ENCODE measurements at regions not wholly inside any gene's neighbourhood (a gene's known extent, or its start where the extent isn't known, plus 50 kb on each side); places are given as distances from the start of the nearest gene placed in this dataset.

DNA sequence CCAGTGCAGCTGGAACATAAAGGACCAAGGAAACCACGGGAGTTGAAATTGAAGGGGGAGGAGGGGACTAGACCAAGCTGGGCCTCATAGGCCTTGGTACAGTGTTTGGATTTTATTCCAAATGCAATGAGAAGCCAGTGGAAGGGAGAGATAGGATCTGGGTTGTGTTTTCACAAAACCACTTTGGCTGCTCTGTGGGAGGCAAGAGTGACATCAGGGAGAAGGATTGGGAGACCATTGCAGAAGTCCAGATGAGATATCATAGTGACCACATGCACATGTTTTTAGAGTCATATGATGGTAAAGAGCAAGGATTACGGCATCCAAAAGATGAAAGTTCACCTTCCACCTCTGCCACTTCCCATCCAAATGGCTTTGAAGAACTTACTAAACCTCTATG, 210.2 kb downstream of the PAX3 start:
- Histone ChIP-seq H3K9me3 (ENCODE audit: insufficient read depth, low read length) (no peaks in the 10 kb centered on the region), H3K4me1 (ENCODE audit: insufficient read depth, insufficient read length) (no peaks in the 10 kb centered on the region), H3K4me3 (ENCODE audit: insufficient read length, low read depth) (no peak overlapping the region), H3K36me3 (ENCODE audit: insufficient read depth, insufficient read length, low read length) (no peaks in the 10 kb centered on the region), H3K9ac (ENCODE audit: insufficient read length, low read depth) (no peak overlapping the region), H3K27me3 (ENCODE audit: insufficient read depth, insufficient read length) (no peaks in the 10 kb centered on the region)
- no peak for DNase-seq (ENCODE audit: low read depth, low spot score)
- TF ChIP-seq SUZ12 (IDR thresholded peaks at IDR 0.05; ENCODE audit: extremely low read depth, insufficient read depth, insufficient read length): no peak
- no peak for TF ChIP-seq ZNF274 (IDR thresholded peaks at IDR 0.05; ENCODE audit: low read depth, low read length)

DNA sequence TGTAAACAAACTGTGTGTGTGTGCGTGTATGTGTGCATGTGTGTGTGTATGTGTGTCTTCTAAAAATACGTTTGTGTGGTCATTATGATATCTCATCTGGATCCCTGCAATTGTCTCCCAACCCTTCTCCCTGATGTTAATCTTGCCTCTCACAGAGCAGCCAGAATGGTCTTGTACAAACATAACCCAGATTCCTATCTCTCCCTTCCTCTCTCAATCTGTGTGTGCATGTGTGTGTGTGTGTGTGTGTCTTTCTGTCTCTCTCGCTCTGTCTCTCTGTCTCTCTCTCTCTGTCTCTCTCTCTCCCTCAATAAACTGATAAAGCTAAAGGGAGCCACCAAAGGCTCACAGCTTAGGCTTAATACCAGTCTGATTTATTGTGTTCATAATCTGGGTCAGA, 210.8 kb downstream of the PAX3 start:
- no peaks in the 10 kb centered on the region for H3K27me3 ChIP-seq (ENCODE audit: insufficient read depth, insufficient read length)
- no peaks in the 10 kb centered on the region for H3K4me1 ChIP-seq (ENCODE audit: insufficient read depth, insufficient read length)
- H3K9me3 ChIP-seq (ENCODE audit: insufficient read depth, low read length): no peaks in the 10 kb centered on the region
- H3K4me3 ChIP-seq (ENCODE audit: insufficient read length, low read depth): no peak overlapping the region
- H3K9ac ChIP-seq (ENCODE audit: insufficient read length, low read depth): no peak overlapping the region
- TF ChIP-seq SUZ12 (IDR thresholded peaks at IDR 0.05; ENCODE audit: extremely low read depth, insufficient read depth, insufficient read length) (no peak), ZNF274 (IDR thresholded peaks at IDR 0.05; ENCODE audit: low read depth, low read length) (no peak), YY1 (IDR thresholded peaks at IDR 0.05; ENCODE audit: insufficient read depth, insufficient read length) (no peak)
- no peaks in the 10 kb centered on the region for H3K36me3 ChIP-seq (ENCODE audit: insufficient read depth, insufficient read length, low read length)
- no peak for DNase-seq (ENCODE audit: low read depth, low spot score)

- no peaks in the 10 kb centered on the region for H3K27me3 ChIP-seq (ENCODE audit: insufficient read depth, insufficient read length)
- H3K9ac ChIP-seq (ENCODE audit: insufficient read length, low read depth): no peak overlapping the region
- H3K4me3 ChIP-seq (ENCODE audit: insufficient read length, low read depth): no peak overlapping the region
- H3K4me1 ChIP-seq (ENCODE audit: insufficient read depth, insufficient read length): no peaks in the 10 kb centered on the region
- H3K36me3 ChIP-seq (ENCODE audit: insufficient read depth, insufficient read length, low read length): no peaks in the 10 kb centered on the region
- TF ChIP-seq YY1 (IDR thresholded peaks at IDR 0.05; ENCODE audit: insufficient read depth, insufficient read length): no peak
- no peak for TF ChIP-seq ZNF274 (IDR thresholded peaks at IDR 0.05; ENCODE audit: low read depth, low read length)
- no peak for TF ChIP-seq SUZ12 (IDR thresholded peaks at IDR 0.05; ENCODE audit: extremely low read depth, insufficient read depth, insufficient read length)
- no peaks in the 10 kb centered on the region for H3K9me3 ChIP-seq (ENCODE audit: insufficient read depth, low read length)
- DNase-seq (ENCODE audit: low read depth, low spot score): no peak
Observed at GRCh38 chr2:222082201-222082600, 216.6 kb downstream of the PAX3 start.

DNA sequence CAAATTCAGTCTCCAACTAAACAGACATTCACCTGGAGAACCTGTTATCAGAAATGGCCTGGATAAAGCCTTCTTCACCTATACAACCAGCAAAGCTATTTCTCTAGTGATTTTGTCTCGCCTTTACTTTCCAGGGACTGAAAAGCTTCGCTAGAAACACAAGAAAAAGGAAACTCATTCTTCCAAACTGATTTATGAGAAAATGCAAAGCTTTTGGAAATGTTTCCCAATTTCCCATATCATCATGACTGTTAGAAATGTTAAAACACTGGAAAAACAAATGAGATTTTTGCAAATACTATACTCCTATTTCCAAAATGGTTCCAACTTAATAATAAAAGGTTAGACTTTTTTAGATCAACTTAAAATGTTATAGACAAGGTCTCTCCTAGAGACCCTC, 218.7 kb downstream of the PAX3 start:
- Histone ChIP-seq H3K4me3 (ENCODE audit: insufficient read length, low read depth) (no peak overlapping the region), H3K4me1 (ENCODE audit: insufficient read depth, insufficient read length) (no peaks in the 10 kb centered on the region), H3K9ac (ENCODE audit: insufficient read length, low read depth) (no peak overlapping the region), H3K27me3 (ENCODE audit: insufficient read depth, insufficient read length) (no peaks in the 10 kb centered on the region), H3K9me3 (ENCODE audit: insufficient read depth, low read length) (peaks cover 12% of the 10 kb centered on the region), H3K36me3 (ENCODE audit: insufficient read depth, insufficient read length, low read length) (no peaks in the 10 kb centered on the region)
- no peak for TF ChIP-seq YY1 (IDR thresholded peaks at IDR 0.05; ENCODE audit: insufficient read depth, insufficient read length)
- TF ChIP-seq SUZ12 (IDR thresholded peaks at IDR 0.05; ENCODE audit: extremely low read depth, insufficient read depth, insufficient read length): no peak
- TF ChIP-seq ZNF274 (IDR thresholded peaks at IDR 0.05; ENCODE audit: low read depth, low read length): no peak
- no peak for DNase-seq (ENCODE audit: low read depth, low spot score)

DNA sequence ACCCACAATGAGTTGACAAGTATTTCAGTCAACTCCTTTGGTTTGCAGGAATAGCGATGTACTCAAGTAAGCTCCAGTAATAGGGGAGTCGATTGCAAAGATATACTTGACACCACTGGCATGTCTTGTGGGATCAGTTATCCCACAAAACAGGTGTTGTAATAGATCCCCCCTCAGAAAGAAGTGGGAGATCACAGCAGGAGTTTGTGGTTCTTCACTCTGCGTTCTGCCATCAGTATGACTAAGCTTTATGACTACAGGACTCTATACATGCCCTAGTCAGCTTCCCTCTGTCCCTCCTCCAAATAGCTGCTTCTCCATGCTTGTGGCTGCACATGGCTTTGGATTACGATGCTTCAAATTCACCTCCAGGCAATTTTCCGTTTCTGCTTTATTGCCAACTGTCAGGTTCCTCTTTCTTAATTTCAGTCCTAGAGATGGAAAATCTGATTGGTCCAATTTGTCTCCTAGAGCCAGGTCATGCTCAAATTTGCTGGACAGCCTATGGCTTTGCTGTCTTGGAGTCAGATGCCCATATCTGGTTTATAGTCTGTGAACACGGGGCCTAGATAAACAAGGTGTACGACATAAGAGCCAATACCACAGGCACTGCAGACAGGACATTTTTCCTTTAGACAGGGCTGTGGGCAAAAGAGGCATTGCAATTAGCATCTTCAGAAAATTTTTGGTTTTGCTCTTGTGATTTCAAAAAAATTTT, 221.7 kb downstream of the PAX3 start:
- no peak overlapping the region for H3K4me3 ChIP-seq (ENCODE audit: insufficient read length, low read depth)
- H3K9me3 ChIP-seq (ENCODE audit: insufficient read depth, low read length): peaks cover 14% of the 10 kb centered on the region
- no peak for TF ChIP-seq YY1 (IDR thresholded peaks at IDR 0.05; ENCODE audit: insufficient read depth, insufficient read length)
- peaks cover 4% of the 10 kb centered on the region for H3K27me3 ChIP-seq (ENCODE audit: insufficient read depth, insufficient read length)
- DNase-seq (ENCODE audit: low read depth, low spot score): no peak
- peaks cover 3% of the 10 kb centered on the region for H3K4me1 ChIP-seq (ENCODE audit: insufficient read depth, insufficient read length)
- no peaks in the 10 kb centered on the region for H3K36me3 ChIP-seq (ENCODE audit: insufficient read depth, insufficient read length, low read length)
- H3K9ac ChIP-seq (ENCODE audit: insufficient read length, low read depth): no peak overlapping the region

- no peak for TF ChIP-seq SUZ12 (IDR thresholded peaks at IDR 0.05; ENCODE audit: extremely low read depth, insufficient read depth, insufficient read length)
- Histone ChIP-seq H3K36me3 (ENCODE audit: insufficient read depth, insufficient read length, low read length) (no peaks in the 10 kb centered on the region), H3K9ac (ENCODE audit: insufficient read length, low read depth) (no peak overlapping the region), H3K27me3 (ENCODE audit: insufficient read depth, insufficient read length) (peaks cover 6% of the 10 kb centered on the region), H3K4me1 (ENCODE audit: insufficient read depth, insufficient read length) (peaks cover 3% of the 10 kb centered on the region), H3K4me3 (ENCODE audit: insufficient read length, low read depth) (no peak overlapping the region), H3K9me3 (ENCODE audit: insufficient read depth, low read length) (peaks cover 19% of the 10 kb centered on the region)
- DNase-seq (ENCODE audit: low read depth, low spot score): peak; percentile 51
Observed at GRCh38 chr2:222074674-222075073, 224.1 kb downstream of the PAX3 start.

DNA sequence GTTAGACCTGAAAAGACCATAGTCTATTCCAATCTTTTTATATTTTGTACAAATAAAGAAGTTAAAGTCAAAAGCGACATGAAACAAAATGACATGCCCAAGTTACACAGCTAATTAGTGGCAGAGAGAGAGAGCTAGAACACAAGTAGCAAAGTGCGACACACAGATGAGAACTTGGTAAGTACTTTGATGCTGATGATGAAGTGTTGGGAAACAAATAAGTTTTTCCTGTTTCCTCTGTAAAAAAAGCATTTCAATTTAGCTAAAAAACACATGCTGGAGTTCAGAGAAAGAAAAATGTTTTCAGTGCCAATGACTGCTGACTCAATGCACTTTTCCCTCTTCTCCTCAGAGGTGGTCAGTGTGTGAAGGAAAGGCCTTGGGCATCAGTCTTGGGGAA, 226.9 kb downstream of the PAX3 start:
- no peak for DNase-seq (ENCODE audit: low read depth, low spot score)
- TF ChIP-seq SUZ12 (IDR thresholded peaks at IDR 0.05; ENCODE audit: extremely low read depth, insufficient read depth, insufficient read length) (no peak), YY1 (IDR thresholded peaks at IDR 0.05; ENCODE audit: insufficient read depth, insufficient read length) (no peak), ZNF274 (IDR thresholded peaks at IDR 0.05; ENCODE audit: low read depth, low read length) (no peak)
- Histone ChIP-seq H3K27me3 (ENCODE audit: insufficient read depth, insufficient read length) (peaks cover 16% of the 10 kb centered on the region), H3K9ac (ENCODE audit: insufficient read length, low read depth) (no peak overlapping the region), H3K36me3 (ENCODE audit: insufficient read depth, insufficient read length, low read length) (no peaks in the 10 kb centered on the region), H3K4me1 (ENCODE audit: insufficient read depth, insufficient read length) (peaks cover 3% of the 10 kb centered on the region), H3K4me3 (ENCODE audit: insufficient read length, low read depth) (no peak overlapping the region), H3K9me3 (ENCODE audit: insufficient read depth, low read length) (peaks cover 19% of the 10 kb centered on the region)

GRCh38 chr2:222064286-222064685, 234.5 kb downstream of the PAX3 start:
- H3K4me1 ChIP-seq (ENCODE audit: insufficient read depth, insufficient read length): no peaks in the 10 kb centered on the region
- DNase-seq (ENCODE audit: low read depth, low spot score): no peak
- H3K9me3 ChIP-seq (ENCODE audit: insufficient read depth, low read length): no peaks in the 10 kb centered on the region
- H3K9ac ChIP-seq (ENCODE audit: insufficient read length, low read depth): no peak overlapping the region
- H3K4me3 ChIP-seq (ENCODE audit: insufficient read length, low read depth): no peak overlapping the region
- no peaks in the 10 kb centered on the region for H3K36me3 ChIP-seq (ENCODE audit: insufficient read depth, insufficient read length, low read length)
- peaks cover 32% of the 10 kb centered on the region for H3K27me3 ChIP-seq (ENCODE audit: insufficient read depth, insufficient read length)
- TF ChIP-seq YY1 (IDR thresholded peaks at IDR 0.05; ENCODE audit: insufficient read depth, insufficient read length) (no peak), ZNF274 (IDR thresholded peaks at IDR 0.05; ENCODE audit: low read depth, low read length) (no peak), SUZ12 (IDR thresholded peaks at IDR 0.05; ENCODE audit: extremely low read depth, insufficient read depth, insufficient read length) (no peak)
